ENCODE measurements at regions not wholly inside any gene's neighbourhood (a gene's known extent, or its start where the extent isn't known, plus 50 kb on each side); places are given as distances from the start of the nearest gene placed in this dataset.

- no peak for TF ChIP-seq CTCF (IDR thresholded peaks at IDR 0.05 in 8 of 11, conservative IDR thresholded peaks at IDR 0.05 in 3 of 11)
- no peak for TF ChIP-seq POLR2A (IDR thresholded peaks at IDR 0.05)
- TF ChIP-seq POLR2AphosphoS5 (IDR thresholded peaks at IDR 0.05): no peak
Measured at GRCh38 chr4:20044502-20044911, 207.2 kb upstream of the SLIT2 start.
